GM21529 (cell line): ENCODE measurements at regions not wholly inside any gene's neighbourhood (a gene's known extent, or its start where the extent isn't known, plus 50 kb on each side); places are given as distances from the start of the nearest gene placed in this dataset.

ENCODE experiments used
- ATAC-seq: cut with Tn5 transposase; IDR thresholded peaks from one replicate; pipeline ENCODE4 v1.9.1; 2021; ENCODE audit not compliant: unreplicated experiment

DNA sequence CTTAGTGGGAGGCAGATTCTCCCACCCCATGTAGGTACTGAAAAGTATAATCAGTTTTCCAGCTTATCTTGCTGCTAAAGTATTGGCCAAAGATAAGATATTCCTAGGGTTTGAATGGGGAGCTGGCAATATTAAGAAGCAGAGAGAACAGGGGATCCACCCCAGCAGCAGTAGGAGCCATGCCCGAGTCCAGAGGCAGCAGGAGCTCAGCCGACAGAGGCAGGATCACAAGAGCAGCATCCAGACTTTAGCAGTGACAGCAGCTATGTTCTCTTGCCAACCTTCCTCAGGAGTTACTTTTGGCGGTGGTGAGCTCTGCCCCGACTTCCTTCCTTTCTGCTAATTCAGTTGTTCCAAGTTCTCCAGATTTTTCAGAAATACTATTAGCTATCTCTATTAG is 224.5 kb downstream of the GADD45G start:
- ATAC-seq: no peak

DNA sequence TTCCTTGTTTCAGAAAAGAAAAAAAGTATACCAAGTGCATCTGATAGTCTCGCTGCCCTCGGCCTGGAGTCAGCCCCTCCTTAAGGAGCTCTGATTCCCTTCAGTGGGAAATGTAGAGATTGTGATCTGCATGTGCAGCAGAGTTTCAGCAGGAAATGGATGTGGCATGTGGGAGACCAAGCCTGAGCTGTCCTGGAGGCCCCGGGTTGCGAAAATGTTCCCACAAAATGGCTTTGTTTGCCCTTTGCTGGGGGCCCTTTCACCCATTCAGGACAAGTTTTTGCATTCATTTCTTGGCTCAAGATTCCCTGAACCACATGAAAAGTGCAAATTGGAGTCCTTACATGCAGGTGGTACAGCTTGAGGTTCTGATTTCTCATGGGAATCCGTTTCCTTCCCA is 230.9 kb downstream of the GADD45G start:
- no peak for ATAC-seq

DNA sequence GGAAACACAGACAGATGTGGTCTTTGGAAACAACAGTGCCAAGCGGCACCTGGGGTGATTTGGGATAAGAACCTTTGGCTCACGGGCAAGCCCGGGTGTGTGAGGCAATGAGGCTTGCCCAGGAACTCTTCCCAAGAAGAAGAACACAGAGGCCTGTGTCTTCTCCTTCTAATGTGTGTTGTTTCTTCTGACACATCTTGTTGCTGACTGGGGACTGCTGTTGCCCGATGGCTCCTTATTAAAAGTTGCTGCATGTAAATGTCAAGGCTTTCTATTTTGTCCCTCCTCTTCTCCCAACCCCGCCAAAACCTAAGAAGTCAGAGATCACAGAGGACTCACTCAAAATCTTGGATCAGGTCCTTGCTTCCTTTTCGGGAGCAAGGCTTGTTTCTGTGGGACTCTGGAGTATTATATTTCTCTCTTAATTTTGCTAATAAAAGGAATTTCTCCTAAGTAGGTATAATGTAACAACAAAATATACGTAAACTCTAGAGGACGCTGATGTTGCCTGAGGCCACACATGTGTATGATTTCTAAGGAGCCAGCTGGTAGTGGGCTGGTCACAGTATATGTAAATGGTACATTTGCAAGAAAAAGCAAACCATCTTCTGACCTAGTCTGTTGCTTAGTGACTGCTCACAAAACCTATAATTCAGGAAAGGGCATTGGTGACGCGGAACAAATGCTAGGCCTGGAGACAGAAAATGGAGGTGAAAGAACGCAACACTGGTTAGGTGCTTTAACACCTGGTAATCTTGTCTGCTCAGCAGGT is 232.5 kb downstream of the GADD45G start:
- no peak for ATAC-seq

DNA sequence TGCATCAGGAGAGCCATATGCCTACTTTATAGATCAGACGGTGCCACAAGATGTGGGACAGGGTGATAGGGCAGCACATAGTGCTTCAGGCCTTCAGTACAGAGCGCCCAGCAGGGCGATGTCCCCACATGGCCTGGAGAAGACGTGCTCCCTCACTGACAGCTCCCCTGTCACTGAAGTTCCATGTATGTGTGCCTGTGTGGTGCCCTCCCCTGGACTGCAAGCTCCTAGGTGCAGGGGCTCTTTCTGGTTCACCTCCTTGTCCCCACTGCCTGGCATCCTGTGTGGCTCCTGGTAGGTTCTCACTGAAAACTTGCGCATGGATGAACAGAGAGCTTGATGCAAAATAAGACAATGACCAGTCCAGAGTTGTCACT is 233.1 kb downstream of the GADD45G start:
- no peak for ATAC-seq

DNA sequence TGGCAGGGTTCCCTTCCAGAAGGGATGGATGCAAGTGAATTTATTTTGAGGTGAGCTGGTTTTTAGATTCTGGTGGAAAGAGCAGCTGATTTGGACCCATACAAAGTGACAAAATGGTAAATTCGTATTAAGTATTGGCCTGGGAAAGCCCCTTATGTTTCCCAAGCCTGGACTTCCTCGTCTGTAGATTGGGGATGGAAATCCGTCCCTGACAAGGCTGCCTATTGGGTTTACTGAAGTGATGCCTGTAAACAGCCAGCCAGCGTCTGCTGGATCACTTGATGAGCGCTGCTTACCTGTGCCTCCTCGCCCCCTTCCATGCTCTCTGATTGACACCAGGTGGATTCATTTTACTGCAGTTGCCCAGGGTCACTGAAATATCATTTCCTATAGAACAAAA is 233.8 kb downstream of the GADD45G start:
- no peak for ATAC-seq

DNA sequence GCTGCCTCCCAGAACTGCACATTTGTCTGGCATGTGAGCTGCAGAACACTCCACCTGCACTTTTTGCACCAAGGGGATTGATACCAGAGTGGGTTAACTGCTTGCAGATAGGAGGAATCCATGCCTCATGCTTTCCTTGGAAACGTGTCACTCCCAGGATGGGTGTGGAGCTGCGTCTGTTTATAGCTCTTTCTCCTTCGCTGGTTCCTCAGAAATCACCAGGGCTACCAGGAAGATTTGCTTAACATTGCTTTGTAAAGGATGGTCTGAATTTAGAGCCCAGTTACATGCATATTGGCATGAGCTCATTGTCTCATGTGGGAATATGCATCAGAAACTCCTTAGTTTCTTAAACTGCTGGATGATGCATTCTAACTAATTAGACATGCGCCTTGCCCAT is 234.6 kb downstream of the GADD45G start:
- no peak for ATAC-seq

DNA sequence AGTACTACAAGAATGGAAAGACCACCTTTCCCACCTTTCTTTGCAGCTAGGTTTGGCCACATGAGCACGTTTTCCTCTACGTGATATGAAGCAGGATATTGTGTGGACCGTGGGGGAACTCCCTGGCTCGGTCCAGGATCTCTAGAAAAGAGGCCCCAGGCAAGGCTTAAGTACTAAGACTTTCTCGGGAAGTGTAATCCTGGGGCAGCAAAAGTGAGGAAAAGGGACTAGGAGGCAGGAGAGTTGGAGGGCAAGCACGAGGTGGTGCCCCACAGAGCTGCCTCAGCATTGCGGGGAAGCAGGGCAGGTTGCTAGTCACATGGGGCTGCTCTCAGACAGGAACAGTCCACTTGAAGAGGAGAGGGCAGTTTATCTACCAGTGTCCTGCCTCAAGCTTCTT is 235.1 kb downstream of the GADD45G start:
- ATAC-seq: no peak

DNA sequence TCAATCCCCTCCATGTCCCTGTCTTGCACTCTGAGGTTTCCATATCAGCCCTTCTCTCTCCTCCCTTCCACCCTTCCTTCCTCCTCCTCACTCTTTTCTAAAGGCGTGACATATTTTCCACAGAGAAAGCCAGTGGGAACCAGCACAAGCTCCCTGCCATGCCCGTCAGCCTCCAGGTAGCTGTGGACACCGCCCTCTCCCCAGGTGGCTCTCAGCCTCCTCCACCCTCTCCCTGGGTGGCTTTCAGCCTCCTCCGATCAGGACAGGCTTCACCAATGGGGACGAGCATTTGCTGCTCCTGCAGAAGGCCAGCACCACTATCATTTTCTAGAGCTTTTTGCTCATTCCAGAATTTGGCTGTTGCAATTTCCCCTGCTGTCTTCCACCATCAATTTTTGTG is 236.6 kb downstream of the GADD45G start:
- ATAC-seq: no peak

DNA sequence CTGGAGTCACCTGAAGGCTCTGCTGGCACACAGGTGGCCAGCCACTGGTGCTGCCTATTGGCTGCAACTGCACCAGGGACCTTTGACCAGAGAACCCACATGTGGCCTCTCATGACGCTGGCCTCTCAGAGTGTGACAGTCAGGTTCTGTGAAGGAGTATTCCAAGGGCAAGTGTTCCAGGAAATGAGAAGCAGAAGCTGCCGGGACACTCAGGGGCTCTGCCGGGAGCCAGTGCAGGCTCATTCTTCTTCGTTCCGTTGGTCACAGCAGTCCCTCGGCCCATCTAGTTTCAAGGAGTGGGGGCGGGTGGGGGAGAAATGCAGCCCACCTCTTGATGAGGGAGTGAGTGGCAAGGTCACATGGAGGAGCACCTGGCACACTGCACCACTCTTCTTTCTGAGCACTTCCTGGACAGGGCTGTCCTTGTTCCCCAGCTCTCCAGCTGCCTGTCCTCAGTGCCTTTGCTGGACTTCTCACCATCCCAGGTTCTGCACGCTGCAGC is 237.5 kb downstream of the GADD45G start:
- ATAC-seq: no peak

DNA sequence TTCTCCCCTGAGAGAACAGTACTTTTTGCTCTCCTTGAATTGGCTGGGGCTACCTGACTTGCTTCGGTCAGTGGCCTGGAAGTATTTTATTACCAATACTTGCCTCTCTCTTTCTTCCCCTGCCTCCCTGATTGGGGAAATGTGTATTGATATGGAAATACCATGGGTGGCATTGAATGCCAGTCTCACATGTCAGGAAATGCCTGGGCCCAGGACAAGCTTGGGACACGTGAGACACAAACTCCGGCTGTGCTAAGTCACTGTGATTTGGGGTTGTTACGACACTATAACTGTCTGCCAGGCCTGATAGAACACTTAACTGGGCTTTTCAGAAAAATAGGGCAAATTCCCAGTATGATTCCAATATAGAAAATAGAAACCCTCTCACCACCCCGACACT is 238.3 kb downstream of the GADD45G start:
- no peak for ATAC-seq

DNA sequence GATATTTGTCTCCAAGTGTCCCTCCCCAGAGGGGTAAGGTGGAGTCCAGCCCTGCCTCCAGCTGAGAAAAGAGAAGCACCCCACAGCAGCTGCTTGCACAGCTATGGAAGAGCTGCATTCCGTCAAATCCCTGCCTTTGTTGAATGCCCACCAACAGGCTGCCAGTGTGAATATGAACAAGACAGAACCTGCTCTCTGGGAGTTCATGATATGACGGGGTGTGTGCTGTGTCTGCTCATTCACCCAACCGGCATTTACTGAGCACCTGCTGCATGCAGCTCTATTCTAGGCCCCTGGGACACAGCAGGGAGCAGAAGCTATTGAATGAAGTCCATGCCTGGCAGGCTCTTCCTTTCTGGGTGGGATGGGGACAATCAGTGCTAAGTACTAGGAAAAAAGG is 238.8 kb downstream of the GADD45G start:
- ATAC-seq: no peak

DNA sequence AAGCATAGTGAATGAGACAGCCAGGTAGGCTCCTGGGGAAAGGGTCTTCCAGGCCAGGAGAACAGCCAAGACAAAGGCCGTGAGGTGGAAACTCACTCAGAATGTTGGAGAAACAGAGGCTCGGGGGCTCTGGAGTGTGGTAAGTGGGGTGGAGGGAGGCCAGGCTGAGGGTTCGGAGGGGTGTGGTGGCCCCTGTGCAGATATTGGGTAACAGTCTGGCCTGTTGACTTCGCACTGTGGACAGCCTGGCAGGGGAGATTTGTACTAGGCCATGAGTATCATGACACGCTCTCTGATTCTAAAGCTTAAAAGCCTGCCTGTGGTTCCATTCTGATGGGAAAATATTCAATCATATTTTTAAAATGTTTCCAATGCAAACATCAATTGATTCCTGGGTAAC is 239.3 kb downstream of the GADD45G start:
- no peak for ATAC-seq

DNA sequence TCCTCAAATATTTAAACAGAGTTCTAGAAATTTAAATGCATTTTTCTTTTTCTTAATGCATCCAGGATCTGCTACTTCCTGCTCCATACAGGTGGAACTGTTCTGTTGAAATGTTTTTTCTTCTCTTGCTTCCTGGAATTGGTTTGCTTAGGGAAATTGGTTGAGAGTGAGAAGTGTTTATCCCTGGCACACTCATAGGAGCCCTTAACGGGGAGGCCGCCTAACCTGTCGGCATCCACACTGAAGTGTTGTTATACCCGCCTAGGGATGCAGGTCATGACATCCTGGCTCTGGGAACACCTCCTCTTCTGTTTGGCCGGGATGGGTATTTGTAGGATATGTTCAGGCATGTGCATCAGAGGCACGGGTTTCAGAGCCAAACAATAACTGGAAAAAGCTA is 239.7 kb downstream of the GADD45G start:
- no peak for ATAC-seq

DNA sequence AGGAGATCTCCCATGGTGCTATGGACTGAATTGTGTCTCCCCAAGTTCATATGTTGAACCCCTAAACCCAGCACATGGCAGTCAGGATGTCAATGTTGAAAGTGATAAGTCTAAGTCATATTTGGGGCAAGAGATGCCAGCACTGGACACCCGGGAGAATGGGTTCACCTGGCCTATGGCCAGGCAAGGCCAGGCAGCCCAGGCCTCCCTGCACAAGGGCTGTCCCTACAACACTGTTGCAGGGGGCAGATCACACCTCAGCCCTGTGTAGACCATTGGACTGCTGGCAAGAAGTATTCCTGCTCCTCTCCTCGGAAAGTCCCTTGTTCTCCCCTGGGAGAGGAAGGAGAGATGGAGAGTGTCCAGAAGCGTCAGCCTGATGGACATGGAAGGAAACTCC is 240.5 kb downstream of the GADD45G start:
- ATAC-seq: no peak

DNA sequence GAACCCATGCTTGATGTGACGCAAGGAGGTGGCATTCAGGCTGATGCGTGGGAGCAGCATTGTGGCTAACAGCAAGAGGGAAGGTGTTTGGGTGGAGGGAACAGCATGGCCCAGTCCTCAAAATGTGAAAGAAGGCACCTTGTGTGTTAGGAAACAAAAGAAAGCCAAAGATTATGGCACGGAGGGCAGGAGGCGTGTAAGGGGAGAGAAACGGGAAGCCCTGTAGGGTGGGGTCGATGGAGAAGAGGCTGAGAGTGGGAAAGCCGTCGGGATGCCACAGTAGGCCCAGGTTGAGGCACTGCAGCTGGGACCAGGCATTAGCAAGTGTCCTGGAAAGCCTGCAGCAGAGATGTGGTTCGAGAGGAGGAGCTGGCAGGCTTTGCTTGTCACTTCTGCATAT is 241.1 kb downstream of the GADD45G start:
- no peak for ATAC-seq

DNA sequence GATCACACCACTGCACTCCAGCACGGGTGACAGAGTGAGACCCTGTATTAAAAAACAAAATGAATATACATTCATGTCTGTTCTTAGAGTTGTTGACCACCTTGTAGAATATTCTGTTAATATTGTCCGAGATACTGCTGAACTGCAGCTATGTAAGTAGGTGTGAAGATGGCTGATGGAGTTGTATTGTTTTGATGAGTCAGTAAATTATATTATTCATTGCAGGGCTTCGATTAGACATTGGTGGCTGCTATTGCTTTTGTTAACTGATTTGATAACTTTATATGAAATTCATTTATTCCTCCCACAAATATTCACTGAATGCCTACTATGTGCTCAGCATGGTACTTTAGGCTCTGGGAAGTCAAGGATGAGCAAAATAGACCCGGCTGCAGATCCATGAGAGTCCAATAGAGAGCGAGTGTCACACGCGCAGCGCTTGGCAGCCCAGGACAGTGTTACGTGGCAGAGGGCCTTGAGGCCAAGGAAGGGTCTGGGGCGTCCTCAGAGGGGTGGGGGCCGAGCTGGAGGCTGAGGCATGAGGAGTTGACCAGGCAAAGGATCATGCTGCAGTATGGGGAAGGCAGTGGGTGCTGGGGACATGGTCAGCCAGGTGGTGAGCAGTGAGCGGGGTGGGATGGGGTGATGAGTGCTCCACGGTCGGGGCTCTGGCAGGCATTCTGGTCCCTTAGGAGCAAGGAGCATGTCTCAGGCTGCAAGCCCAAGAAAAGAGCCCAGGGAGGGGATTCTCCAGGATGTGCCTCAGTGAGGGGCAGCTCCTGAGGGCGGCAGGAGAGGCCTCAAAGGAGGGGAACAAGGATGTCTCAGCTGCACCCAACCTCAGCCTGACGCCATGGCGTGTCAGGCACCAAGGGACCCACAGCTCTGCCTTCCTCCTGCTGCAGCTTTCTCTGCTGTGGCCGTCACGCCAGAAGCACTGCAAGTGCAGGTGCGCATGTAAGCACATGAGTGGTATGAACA is 243.5 kb downstream of the GADD45G start:
- no peak for ATAC-seq

DNA sequence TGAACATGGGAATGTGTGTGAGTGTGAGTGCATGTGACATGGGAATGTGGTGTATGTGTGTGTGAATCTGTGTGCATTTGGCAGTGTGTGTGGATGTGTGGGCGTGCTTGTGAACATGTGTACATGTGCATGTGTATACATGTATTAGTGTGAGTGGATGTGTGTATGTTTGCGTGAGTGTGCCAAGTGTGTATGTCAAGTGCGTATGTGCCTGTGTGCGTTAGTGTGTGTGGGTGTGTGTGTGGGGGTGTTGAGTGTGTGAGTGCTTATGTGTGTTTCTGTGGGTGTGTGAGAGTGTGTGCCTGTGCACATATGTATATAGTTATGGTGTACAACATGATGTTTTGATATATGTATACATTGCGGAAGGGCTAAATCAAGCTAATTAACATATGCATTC is 244.3 kb downstream of the GADD45G start:
- ATAC-seq: no peak

DNA sequence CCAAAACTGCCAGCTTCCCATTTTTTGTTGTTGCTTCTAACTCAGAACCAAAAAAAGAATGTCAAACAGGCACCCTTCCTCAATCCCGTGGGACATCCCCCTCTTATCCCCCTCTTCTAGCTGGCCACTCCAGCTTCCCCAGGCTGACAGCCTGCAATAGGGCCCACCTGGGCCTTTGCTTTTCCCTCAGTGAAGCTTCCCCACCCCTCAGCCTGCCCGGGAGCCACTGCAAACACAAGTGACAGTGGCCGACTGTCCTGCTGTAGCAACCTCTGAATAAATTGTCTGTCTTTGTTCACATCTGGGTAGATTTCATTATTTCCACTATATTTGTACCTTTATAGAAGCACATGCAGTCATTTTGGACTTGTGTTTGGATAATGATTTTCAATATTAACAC is 245.3 kb downstream of the GADD45G start:
- ATAC-seq: no peak

DNA sequence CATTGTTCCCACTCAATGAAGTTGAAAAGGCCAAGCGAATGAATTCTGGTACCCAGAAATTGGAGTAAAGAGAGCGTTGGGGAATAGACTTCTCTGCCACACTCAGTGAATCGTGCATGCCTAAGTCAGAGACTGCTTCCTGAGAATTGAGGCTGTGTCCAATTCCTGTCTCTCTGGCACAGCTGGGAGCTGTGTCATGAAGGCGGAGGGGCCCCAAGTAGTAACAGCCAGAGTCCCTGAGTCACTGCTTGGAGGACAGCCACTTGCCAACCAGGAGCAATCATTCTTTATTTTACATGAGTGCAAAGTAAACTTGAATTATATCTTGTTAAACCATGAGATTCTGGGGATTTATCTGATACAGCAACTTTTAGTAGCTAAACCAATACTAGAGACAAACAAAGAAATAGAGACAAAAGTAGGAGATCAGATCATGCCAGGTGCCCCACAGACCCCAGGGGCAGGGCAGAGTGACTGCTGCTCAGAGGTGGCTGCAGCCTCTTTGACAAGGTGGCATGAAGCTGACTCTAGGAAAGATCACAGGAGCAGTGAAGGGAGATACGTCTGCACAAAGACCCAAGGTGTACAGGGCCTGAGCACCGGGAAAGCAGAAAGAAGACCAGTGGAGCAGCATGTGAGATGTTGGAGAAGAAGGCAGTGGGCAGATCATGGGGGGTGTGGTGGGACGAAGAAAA is 246.0 kb downstream of the GADD45G start:
- no peak for ATAC-seq

DNA sequence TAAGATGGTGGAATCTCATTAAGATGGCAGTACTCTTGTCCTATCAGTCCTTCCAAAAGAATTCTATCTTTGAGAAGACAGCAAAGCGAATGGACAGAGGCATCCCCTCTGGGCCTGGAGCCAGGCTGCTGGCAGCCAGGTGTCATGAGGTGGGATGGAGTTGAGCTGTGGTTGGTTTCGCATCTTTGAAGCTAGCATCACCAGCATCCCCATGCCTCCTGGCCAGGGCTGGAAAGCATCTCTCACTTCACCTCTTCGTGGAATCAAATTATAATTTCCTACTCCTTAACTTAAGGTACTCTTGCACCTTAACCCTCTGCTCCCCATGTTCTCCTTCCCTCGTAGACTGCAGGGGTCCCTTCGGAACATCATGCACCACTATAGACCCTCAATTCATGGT is 248.3 kb downstream of the GADD45G start:
- ATAC-seq: no peak

DNA sequence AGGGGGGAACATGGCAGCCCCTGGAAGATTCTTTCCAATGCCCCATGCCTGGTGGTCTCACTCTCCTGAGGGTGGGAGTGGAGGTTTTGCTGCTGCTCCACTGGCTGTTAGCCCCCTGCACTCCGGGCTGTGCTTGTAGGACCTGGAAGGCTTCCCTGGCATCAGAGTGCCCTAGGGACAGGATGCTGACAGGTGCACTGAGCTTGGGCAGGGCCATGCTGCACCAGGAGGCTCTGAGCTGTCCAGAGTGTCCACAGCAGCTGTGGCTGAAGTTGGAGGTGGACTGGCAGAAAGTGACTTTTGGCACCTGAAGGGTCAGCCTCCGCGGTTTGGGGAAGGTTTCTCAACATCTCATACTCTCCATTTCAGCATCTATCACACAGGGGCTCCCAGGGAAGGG is 249.1 kb downstream of the GADD45G start:
- ATAC-seq: no peak
